ENCODE measurements at regions not wholly inside any gene's neighbourhood (a gene's known extent, or its start where the extent isn't known, plus 50 kb on each side); places are given as distances from the start of the nearest gene placed in this dataset.
A peak's percentile ranks its signal among the peaks of the same experiment; 100 is the strongest.

DNA sequence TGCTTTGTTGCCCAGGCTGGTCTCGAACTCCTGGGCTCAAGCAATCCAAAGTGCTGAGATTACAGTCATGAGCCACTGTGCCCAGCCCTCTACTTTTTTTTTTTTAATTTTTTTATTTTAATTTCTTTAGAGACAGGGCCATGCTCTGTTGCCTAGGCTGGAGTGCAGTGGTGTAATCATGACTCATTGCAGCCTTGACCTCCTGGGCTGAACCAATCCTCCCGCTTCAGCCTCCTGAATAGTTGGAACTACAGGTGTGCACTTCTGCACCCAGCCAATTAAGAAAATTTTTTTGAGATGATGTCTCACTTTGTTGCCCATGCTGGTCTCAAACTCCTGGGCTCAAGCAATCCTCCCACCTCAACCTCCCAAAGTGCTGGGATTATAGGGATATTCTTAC, 528.6 kb downstream of the GATA3 start:
- DNase-seq (ENCODE audit: extremely low read depth in 1 of 2, low read depth in 1 of 2): no peak

DNA sequence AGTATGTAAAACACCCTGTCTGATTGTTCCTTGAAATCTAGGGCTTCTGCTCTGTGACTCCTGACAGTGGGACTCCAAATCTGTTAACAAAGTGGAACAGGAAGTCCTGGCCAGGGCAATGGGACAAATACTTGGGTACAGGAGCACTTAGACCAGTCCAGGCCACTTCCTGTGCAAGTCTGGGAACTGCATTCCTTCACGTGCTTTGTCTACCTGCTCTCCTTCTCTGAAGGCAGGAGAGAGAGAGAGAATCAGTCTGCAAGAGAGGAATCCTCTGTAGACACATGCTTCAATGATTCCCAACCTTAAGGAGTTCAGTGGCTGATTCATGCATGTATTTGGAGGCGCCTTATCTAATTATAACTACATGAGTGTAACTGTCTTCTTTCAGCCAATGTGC, 530.2 kb downstream of the GATA3 start:
- no peak for DNase-seq (ENCODE audit: extremely low read depth in 1 of 2, low read depth in 1 of 2)

DNA sequence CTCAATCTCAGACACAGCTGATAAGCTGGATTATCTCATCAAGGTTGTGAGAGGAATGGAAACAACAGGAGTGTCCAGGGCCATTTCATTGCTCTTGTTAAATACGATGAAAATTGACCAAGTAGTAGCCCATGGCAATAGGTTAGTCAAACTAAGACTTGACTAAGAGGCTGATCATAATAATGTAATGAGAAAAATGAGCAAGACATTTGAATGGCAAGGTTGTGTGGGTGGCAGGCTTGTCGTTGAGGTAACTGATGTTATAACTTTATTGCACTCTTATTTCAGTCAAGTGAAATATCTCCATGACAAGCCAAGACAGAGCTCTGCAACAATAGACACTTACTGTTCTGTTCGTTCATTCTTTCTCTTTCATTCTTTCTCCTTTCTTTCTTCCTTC, 532.0 kb downstream of the GATA3 start:
- DNase-seq (ENCODE audit: extremely low read depth in 1 of 2, low read depth in 1 of 2): peak in 1 of 2 donors; percentile 31

DNA sequence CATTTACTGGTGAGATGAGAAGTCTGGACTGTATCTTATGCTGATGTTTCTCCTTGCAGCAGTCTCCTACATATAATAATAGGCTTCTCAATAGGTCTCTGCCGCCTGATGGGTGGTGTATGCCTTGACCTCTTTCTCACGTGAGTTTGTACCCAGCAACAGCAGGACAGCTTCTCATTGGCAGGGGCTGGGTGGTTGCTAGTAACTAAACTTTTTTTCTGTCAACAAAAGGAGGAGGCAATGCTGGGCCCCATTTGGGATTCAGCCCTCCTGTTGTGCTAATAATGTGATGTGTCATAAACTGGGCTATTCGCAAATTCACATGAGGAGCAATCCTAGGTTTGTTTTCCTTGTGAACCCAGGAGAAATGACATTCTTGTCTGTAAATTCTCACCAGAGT, 533.6 kb downstream of the GATA3 start:
- no peak for DNase-seq (ENCODE audit: extremely low read depth in 1 of 2, low read depth in 1 of 2)

DNA sequence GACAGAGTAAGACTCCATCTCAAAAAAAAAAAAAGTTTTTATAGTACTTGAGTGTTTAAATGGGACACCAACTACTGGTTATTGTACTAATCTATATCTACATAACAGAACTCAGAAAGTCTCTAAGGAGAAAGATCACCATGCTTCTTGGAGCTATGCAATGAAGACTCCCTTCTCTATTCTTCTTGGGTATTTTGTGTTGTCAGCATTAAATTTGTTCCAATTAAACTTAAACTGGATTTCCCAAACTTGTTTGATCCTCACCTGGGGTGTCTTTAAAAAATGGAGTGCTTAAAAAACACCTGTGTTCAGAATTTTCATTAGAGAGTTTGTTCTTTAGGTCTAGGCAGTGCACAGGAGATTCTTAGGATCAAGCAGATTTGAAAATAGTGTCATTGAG, 536.0 kb downstream of the GATA3 start:
- DNase-seq (ENCODE audit: extremely low read depth in 1 of 2, low read depth in 1 of 2): no peak

DNA sequence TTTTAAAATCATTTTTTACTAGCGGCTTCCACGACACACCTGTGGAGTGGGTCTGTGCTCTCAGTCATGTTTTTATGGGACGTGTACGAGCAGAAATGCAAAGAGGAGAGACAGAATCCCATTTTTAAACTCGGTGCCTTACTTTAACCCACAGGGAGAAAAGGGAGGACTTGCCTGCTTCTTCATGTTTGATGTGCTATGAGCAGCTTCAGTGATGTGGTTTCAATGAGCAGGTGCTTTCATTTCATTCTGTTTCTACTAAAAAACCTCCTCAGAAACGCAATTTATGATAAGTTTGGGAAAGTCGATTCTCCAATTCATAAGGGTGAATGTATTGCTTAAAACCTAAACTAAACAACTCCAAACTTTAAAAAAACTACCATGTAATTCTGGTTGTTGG, 537.2 kb downstream of the GATA3 start:
- DNase-seq (ENCODE audit: extremely low read depth in 1 of 2, low read depth in 1 of 2): no peak

DNA sequence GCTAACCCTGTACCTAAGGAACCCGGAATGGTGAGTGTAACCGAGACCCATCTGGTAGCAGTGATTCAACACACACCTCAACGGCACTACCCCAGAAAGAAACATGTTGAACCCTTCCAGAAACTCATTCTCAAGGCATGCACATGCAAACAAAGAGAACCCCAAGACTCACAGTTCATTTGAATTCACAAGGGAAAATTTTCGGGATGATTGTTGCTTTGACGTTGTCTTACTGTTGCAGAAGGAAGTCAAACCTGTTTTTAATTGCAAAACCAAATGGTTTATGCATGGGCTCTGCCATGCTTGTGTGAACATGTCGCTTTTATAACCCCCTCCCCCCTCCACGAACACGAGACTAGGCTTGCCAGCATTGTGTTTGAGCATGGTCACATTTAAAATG, 539.7 kb downstream of the GATA3 start:
- no peak for DNase-seq (ENCODE audit: extremely low read depth in 1 of 2, low read depth in 1 of 2)

DNA sequence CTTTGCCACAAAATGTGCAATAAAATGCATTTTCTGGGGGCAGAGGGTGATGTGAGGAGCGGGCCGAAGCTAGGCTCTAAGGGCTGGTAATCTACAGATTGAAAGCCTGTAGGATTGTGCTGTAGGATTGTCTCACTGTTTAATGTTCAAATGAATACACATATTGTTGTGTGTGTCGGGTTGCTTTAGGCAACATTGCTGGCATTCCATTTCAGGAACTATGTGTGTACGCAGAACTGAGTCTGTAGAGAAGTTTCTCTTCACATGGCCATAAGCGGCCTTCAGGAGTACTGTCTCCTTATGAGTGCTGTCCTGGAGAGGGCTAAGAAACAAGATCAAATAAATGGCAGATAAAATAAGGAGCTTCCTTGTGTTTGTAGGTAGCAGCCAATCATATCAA, 540.2 kb downstream of the GATA3 start:
- DNase-seq (ENCODE audit: extremely low read depth in 1 of 2, low read depth in 1 of 2): no peak

DNA sequence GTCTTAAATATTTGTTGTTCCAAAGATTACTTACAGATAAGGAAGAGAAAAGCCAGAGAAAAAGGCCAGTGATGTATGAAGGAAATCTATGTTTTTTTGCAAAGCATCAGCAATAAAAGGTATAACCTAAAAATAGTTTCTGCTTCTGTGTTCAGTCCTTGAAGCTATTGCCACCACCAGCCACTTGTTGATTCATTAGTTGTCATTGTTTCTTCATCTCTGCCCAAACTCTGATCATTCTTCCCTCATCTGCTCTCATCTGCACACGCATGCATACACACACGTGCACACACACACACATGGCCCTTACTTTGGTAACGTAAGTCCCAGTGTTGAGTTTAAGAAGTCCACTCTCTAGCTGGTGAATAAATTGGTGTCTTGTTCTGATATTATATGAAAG, 540.7 kb downstream of the GATA3 start:
- DNase-seq (ENCODE audit: extremely low read depth in 1 of 2, low read depth in 1 of 2): no peak

DNA sequence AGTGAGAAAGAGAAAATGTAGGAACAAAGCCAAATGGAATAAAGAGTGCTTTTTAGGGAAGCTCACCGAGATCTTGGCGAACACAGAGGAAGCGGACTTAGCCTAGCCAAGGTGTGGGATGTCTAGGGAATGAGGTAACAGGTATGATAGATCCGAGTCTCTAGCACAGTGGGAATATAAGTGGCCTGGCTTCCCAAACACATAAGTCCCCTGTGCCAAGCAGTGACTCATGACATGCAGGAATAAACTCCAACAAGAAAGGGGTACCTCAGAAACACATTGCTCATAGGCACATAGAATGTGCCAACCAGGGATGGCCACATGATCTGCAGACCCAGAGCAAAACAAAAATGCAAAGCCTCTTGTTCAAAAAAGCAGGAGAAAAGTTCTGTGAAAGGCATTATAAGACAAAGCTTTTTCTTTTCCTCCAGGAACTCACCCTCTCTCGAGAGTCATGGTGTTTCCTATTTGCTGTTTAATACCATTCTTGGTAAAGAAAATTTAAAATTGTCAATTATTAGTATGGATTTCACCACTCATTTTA, 542.5 kb downstream of the GATA3 start:
- no peak for DNase-seq (ENCODE audit: extremely low read depth in 1 of 2, low read depth in 1 of 2)

DNA sequence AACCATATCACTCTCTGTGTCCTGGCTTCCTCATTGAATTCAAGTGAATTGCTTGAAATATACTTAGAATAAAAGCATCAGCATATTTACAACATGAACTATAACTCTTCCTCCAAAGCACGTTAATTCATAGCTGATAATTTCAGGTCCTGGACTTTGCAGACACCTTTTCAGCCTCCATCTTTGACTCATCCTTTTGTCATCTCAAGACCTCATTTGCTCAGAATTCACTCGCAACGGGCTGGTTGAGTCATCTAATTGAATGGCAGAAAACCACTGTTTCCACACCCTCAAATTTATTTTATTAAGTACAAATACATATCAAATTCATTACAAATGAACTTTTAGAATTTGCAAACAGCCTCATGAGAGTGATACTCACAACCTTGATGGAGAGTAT, 545.7 kb downstream of the GATA3 start:
- DNase-seq (ENCODE audit: extremely low read depth in 1 of 2, low read depth in 1 of 2): peak in 1 of 2 donors; percentile 15

DNA sequence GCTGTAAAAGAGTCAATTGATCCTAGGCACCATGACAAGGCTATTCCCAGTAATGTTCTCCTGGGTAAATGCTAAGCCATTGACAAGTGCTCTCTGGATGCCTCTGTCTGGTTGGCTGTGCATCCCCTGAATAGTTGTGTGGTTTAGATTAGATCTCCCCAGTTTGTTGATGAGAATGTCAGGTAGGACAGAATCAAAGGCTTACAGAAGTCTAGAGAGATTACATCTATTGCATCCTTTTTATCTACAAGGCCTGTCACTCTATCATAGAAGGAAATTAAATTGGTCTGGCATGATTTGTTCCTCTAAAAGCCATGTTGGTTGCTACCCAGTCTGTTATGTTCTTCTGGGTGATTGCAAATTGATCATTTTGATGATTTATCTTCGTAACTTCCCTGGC, 548.3 kb downstream of the GATA3 start:
- no peak for DNase-seq (ENCODE audit: extremely low read depth in 1 of 2, low read depth in 1 of 2)

DNA sequence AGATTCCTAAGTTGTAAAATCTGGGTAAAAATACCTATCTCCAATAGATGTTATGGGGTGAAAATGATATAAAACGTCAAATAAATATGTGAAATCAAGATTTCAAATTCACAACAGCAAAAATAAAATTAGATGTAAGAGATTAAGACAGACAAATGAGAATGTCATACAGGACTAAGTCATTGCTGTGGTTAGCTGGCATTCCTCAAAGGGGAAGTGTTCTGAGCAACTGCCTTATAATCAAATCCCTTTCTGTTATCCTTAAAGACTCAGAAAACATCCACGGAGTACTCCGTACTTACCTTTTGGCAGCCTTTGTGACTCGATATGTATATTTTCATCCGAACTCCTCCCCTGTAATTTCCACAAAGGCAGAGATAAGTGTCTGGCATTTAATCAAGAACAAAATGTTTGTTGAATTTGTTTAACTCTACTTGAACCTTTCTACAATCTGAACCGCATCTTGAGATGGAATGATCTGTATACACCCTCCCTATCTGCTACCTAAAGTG, 559.6 kb downstream of the GATA3 start:
- DNase-seq (ENCODE audit: extremely low read depth in 1 of 2, low read depth in 1 of 2): no peak

DNA sequence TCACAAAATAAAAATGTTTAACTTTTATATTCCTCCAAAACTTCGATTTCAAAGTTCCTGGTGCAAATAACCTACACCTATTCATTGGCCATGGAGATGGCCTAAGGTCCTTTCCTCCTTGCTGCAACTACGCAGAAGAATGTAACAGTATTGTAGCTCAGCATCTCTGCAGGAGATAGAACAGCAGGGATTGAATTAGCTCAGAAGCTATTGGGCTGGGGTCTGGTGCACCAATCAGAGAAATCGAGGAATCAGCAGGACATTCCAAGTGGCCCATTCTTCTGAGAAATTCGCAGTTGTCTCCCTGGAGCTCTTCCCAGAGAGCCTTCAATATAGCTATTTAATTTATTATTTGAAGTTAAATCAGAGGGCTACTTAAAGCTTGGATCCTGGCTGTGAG, 560.6 kb downstream of the GATA3 start:
- no peak for DNase-seq (ENCODE audit: extremely low read depth in 1 of 2, low read depth in 1 of 2)

DNA sequence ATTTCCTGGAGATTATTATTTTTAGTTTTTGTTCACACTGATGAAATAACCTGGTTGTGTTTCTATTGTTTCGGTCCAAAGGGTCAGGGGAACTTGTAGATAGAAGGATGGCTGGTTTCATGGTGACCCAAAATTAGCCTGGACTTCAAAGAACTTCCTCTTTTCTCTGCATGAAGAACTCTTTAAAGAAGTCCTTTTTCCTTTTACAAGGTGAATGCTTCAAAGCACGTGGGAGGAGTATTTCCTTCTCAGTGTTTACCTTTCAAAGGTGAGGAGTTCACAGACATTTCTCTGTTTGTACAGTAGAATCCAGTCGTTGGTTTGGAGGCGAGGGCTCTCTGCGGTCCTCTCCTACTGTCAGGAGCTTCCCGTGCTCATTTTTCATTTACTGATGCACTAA, 561.7 kb downstream of the GATA3 start:
- DNase-seq (ENCODE audit: extremely low read depth in 1 of 2, low read depth in 1 of 2): no peak

DNA sequence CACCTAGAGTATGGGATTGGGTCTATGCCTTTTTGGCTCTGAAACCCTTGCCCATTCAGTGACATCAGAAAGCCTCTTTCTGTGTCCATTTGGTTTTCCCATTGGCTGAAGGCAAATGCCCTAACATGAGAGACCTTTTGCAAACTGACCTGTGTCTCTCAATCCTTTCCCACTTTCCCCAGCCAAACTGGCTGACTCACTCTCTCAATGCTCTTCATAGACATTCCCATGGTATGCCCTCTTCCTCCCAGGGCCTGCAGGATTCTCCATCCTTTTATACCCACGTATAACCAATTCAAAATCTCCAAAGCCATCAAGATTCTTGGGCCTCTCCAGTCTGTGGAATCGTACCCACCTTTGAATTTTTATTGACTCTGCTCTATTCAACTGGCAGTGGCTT, 563.3 kb downstream of the GATA3 start:
- DNase-seq (ENCODE audit: extremely low read depth in 1 of 2, low read depth in 1 of 2): no peak

DNA sequence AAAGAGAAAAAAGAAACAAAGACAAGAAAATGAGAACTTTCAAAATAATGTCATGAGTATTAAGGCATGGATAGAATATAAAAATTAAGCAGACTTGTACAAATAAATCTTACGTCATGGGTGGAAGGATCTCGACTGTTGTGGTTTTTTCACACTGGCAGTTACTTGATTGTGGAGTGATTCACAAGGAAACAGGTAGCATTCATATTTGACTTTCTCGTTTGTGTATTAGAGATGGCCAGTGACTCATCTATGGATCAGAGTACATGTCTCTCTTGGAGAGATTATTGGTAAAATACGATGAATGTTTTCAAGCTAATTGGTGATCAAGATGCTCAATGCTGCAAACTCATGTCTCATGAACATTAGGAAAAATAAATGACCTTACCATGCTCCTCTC, 564.3 kb downstream of the GATA3 start:
- DNase-seq (ENCODE audit: extremely low read depth in 1 of 2, low read depth in 1 of 2): no peak

DNA sequence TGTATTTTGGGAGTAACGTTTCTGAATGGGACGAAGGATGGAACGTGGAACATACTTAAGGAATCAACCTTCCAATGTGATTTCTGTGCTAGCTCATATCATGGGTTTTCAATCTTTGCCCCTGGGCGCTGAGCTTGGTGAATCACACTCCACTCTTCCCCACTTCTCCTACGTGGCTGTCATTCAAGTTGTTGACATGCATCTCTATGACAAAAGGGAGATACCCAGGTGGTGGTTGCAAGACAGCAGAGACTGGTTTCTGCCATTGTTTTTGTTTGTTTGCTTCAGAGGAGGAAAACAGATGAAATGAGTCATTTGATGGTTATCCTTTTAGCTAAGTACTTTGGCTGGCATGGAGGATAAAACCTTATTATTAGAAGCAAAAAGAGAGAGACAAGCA, 573.9 kb downstream of the GATA3 start:
- no peak for DNase-seq (ENCODE audit: extremely low read depth in 1 of 2, low read depth in 1 of 2)

DNA sequence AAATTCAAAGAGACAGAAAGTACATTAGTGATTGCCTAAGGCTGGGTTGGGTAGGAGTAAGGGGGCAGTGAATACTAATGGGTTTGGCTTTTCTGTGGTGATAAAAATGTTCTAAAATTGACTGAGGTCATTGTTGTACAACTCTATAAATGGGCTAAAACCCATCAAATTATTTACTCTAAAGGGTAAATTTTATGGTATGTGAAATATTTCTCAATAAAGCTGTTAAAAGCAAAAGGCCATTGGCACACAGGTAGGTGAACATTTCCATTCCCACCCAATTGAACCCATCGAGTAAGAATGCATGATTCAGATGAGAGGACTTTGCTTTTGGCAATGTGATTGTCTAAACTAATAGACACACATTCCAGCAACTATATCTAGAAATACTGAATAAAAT, 579.4 kb downstream of the GATA3 start:
- no peak for DNase-seq (ENCODE audit: extremely low read depth in 1 of 2, low read depth in 1 of 2)

DNA sequence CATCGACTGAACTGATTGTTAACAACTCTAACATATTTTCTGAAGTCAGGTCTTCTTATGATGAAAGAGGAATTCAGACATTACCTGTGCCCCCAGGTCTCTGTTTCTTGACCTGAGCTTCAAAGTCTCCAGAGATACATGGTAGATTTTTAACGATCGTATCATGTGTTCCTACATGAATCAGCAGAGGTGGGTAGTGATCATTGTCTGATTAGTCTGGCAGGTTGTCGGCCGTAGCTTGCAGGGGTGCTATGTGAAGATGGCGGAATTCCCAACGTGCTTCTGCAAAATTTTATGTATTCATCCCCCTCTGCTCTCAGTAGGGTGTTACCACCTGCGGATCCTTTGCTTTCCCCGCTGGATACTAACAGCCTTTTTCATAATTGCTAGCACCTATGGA, 581.9 kb downstream of the GATA3 start:
- DNase-seq (ENCODE audit: extremely low read depth in 1 of 2, low read depth in 1 of 2): no peak

DNA sequence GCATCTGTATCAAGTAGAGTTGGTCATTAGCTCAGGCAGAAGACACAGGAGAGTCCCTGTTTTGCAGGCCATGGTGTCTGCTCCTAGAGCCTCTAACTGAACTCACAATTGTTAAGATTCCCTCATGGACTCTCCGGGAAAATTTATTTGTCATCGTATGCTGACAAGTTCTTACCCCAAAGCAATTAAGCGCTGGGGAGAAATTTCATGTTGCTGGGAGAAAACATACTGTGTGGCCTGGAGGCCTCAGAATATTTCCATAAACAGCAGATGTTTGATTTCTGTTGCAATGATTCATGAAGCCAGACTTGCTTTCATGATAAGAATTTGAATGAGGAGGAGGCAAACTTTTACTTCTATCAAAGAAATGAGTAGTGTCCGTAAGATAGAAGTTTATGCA, 583.2 kb downstream of the GATA3 start:
- DNase-seq (ENCODE audit: extremely low read depth in 1 of 2, low read depth in 1 of 2): no peak

DNA sequence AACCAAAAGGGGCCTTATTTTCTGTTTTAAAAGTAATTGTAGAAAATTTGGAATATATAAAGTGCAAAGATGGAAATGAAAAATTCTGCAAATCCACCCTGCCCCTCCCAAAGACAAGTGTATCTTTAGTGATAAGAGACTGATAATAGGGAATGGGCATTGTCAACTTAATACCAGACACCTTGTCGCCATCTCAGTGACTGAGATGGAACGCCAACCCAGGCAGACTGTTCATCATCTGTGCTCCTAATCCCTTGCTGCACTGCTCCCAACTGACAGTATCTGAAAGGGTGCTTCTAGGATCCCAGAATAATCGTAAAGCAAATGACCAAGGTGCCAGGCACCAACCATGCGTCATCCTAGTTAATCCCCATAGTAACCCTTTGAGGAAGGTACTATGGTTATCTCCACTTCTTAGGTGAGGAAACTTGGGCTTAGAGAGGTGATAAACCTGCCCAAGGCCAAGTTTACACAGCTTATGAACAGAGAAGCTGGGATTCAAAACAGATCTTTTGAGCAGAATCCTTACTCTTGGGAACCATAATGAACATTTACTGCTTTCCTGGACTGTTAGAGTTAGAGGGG, 583.7 kb downstream of the GATA3 start:
- DNase-seq (ENCODE audit: extremely low read depth in 1 of 2, low read depth in 1 of 2): no peak

DNA sequence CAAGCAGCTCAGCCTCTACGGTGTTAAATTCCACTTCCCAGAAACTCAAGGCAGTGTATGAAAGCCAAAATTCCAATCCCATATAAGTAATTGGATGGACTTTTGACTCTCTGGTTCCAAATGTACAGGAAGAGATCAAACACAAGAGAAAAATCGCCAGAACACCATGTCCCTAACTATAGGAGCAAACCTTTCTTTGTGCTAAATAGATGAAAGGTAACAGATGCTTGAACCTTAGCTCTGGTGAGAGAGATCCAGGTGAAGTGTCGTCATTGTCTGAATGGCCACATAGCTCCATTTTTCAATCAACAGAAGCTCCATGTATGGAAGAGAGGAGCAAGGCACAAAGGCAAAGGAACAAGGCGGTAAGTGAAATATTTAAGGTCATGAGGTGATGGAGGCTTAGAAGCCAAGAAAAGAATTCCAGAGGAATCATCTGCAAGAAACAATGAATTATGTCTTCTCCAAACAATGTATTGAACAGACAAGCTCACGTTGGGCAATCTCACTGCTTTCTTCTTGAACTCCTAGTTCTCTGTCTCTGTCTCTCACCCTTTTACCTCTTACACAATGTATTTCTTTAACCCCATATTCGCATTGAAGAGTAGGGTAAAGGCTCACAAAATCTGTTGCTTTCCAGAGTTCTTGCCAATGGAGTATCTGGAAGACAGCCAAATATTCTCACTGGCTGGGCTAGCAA, 585.1 kb downstream of the GATA3 start:
- DNase-seq (ENCODE audit: extremely low read depth in 1 of 2, low read depth in 1 of 2): no peak

All from stimulated activated CD8-positive, alpha-beta memory T cell treated with anti-CD3 and anti-CD28 coated beads, Interleukin-7, amount 100 ng/mL, for 48 hours (primary cell).